ENCODE measurements at regions not wholly inside any gene's neighbourhood (a gene's known extent, or its start where the extent isn't known, plus 50 kb on each side); places are given as distances from the start of the nearest gene placed in this dataset.
"Not testable (repeated sequence)": the region's sequence is repeated elsewhere in the genome, so short reads cannot be mapped to it uniquely, and the experiment has no call there.

- no peaks in the 10 kb centered on the region for H3K27me3 ChIP-seq (replicated peaks)
- DNase-seq, result no peak
- H3K36me3 ChIP-seq (replicated peaks), result no peaks in the 10 kb centered on the region
- no peak overlapping the region for H3K4me3 ChIP-seq (ENCODE audit: low read depth, low read length)
- in situ Hi-C loops (cut with HindIII; ENCODE audit: low pct_ligation_motif_present, low sequenced_read_pairs), result no loop called here
- H3K27ac ChIP-seq, result no peak overlapping the region
- TF ChIP-seq, protein P1, sequence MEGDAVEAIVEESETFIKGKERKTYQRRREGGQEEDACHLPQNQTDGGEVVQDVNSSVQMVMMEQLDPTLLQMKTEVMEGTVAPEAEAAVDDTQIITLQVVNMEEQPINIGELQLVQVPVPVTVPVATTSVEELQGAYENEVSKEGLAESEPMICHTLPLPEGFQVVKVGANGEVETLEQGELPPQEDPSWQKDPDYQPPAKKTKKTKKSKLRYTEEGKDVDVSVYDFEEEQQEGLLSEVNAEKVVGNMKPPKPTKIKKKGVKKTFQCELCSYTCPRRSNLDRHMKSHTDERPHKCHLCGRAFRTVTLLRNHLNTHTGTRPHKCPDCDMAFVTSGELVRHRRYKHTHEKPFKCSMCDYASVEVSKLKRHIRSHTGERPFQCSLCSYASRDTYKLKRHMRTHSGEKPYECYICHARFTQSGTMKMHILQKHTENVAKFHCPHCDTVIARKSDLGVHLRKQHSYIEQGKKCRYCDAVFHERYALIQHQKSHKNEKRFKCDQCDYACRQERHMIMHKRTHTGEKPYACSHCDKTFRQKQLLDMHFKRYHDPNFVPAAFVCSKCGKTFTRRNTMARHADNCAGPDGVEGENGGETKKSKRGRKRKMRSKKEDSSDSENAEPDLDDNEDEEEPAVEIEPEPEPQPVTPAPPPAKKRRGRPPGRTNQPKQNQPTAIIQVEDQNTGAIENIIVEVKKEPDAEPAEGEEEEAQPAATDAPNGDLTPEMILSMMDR (IDR thresholded peaks at IDR 0.05; ENCODE audit: low read depth, low read length, missing control alignments), result no peak
These were observed 200.2 kb downstream of the SMARCA1 start for GRCh38 chrX:129323115-129323514.

DNA sequence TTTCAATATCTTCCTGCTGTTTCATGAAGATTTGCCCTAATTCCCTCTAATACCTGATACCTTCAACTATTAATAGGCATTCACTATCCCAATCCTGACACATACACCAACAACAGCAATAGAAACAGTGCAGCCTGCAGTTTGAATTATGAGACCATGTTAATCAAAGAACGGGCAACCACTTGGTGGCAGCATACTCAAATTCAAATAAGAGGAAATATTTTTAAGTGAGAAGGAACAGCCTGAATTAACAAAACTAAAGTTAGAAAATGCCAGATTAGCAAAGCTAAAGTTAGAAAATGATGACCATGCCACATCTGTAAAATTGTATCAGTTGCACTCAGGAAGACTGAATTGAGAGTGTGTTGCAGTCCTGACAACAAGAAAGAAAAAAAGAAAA is 204.9 kb downstream of the SMARCA1 start:
- H3K36me3 ChIP-seq (replicated peaks), result no peaks in the 10 kb centered on the region
- in situ Hi-C loops (cut with HindIII; ENCODE audit: low pct_ligation_motif_present, low sequenced_read_pairs), result no loop called here
- peak; percentile 26 for DNase-seq
- TF ChIP-seq, protein P1 (IDR thresholded peaks at IDR 0.05; ENCODE audit: low read depth, low read length, missing control alignments), result peak; percentile 47
- no peak overlapping the region for H3K27ac ChIP-seq
- no peak overlapping the region for H3K4me3 ChIP-seq (ENCODE audit: low read depth, low read length)
- H3K27me3 ChIP-seq (replicated peaks), result no peaks in the 10 kb centered on the region

DNA sequence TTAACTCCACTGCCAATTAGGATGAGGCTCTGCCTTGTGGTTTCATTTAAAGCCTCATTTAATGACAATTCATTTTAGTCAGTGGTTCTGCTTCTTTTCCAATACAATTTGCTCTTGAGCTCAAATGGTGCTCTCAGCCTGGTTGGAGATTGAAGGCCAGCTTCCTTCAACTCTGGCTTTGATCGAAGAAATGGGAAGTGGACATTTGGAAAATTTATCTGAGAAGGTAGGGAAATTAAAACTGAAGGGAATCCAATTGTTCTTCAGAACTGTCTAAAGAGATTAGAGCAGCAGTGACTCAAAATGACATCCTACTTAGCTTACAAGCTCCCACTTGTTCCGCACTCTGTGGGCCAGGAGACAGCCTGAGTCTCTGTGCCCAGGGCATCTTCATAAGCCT is 206.8 kb downstream of the SMARCA1 start:
- no peak overlapping the region for H3K27ac ChIP-seq
- in situ Hi-C loops (cut with HindIII; ENCODE audit: low pct_ligation_motif_present, low sequenced_read_pairs), result no loop called here
- H3K27me3 ChIP-seq (replicated peaks), result no peaks in the 10 kb centered on the region

DNA sequence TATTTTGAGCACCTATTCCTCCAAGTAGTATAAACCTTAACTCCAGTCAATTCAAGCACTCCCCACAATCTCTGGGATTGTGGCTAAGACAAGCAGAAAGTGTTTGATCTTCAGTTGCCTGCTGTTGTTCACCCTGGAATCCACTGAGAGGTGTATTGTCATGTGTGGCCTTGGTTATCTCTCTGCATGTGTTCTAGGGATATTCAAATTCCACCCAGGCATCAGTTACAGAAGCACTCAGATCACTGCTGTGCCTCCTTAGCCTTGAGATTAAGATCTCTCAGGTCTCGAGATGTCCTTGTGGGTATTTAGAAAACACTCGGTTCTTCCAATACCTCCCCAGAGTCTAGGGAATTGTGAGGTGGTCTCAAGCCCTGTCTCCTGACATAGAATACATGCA is 213.3 kb downstream of the SMARCA1 start:
- Histone ChIP-seq H3K4me3 (ENCODE audit: low read depth, low read length) (no peak overlapping the region), H3K27ac (no peak overlapping the region), H3K27me3 (replicated peaks) (no peaks in the 10 kb centered on the region), H3K36me3 (replicated peaks) (no peaks in the 10 kb centered on the region)
- in situ Hi-C loops (cut with HindIII; ENCODE audit: low pct_ligation_motif_present, low sequenced_read_pairs), result no loop called here
- DNase-seq, result no peak
- TF ChIP-seq, protein P1 (IDR thresholded peaks at IDR 0.05; ENCODE audit: low read depth, low read length, missing control alignments), result no peak

More for the DNA sequence above, 206.8 kb downstream of the SMARCA1 start:
- Histone ChIP-seq H3K36me3 (replicated peaks) (no peaks in the 10 kb centered on the region), H3K4me3 (ENCODE audit: low read depth, low read length) (no peak overlapping the region)
- DNase-seq, result no peak
- TF ChIP-seq, protein P1 (IDR thresholded peaks at IDR 0.05; ENCODE audit: low read depth, low read length, missing control alignments), result no peak

DNA sequence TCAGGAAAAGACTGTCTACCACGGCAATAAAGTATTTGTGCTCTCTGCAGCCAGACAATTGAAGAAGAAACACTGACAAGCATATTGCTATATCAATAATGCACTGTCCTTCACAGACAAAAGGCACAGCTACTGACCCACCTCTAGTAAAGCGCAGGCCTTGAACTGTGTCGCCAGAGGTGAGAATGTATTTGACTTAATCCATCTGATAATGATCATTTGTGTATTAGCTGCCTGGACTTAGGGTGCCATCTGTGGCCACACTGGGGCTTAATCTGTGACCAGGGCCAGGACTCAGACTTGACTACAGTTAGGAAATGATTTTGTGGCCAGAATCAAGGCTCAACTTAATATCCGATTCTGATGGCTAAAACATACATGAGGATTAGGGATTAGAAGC is 260.4 kb downstream of the SMARCA1 start:
- H3K27me3 ChIP-seq (replicated peaks), result no peaks in the 10 kb centered on the region
- no peak overlapping the region for H3K4me3 ChIP-seq (ENCODE audit: low read depth, low read length)
- no peak for DNase-seq
- TF ChIP-seq, protein P1 (IDR thresholded peaks at IDR 0.05; ENCODE audit: low read depth, low read length, missing control alignments), result no peak
- no peak overlapping the region for H3K27ac ChIP-seq
- in situ Hi-C loops (cut with HindIII; ENCODE audit: low pct_ligation_motif_present, low sequenced_read_pairs), result no loop called here
- H3K36me3 ChIP-seq (replicated peaks), result no peaks in the 10 kb centered on the region

DNA sequence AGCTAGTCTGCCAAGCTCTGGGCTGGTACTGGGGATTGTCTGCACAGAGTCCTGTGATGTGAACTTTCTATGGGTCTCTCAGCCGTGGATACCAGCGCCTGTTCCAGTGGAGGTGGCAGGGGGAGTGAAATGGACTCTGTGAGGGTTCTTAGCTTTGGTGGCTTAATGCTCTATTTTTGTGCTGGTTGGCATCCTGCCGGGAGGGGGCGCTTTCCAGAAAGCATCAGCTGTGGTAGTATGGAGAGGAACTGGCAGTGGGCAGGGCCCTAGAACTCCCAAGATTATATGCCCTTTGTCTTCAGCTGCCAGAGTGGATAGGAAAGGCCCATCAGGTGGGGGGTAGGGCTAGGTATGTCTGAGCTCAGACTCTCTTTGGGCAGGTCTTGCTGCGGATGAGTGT is 267.8 kb downstream of the SMARCA1 start:
- H3K4me3 ChIP-seq (ENCODE audit: low read depth, low read length); DNase-seq; H3K27me3 ChIP-seq (replicated peaks); H3K27ac ChIP-seq; H3K36me3 ChIP-seq (replicated peaks); in situ Hi-C loops (cut with HindIII; ENCODE audit: low pct_ligation_motif_present, low sequenced_read_pairs): not testable (repeated sequence)
